Vagina (tissue), 2 donors: ENCODE measurements at regions not wholly inside any gene's neighbourhood (a gene's known extent, or its start where the extent isn't known, plus 50 kb on each side); places are given as distances from the start of the nearest gene placed in this dataset.

Experiments used
- DNase-seq, 2 donors: peaks; one replicate each; pipeline ENCODE4 v3.0.0-alpha.2; 2017; ENCODE audit errors: extremely low spot score in 2 of 2
- H3K27ac ChIP-seq: fragments of 200-600 bp; sonication (generic); one replicate; pipeline ENCODE4 v1.5.1; 2019
- H3K27me3 ChIP-seq: fragments of 200-600 bp; sonication (generic); one replicate; pipeline ENCODE4 v1.5.1; 2019
- H3K36me3 ChIP-seq, 2 donors: fragments of 200-600 bp; sonication (generic); one replicate each; pipeline ENCODE4 v1.5.1; 2017 to 2019
- H3K4me1 ChIP-seq: fragments of 200-600 bp; sonication (generic); one replicate; pipeline ENCODE4 v1.5.1; 2019
- H3K4me3 ChIP-seq, 2 donors: fragments of 200-600 bp; sonication (generic); 1 replicate in 1 of 2; 2 replicates in 1 of 2; pipeline ENCODE4 v1.5.1; 2016 to 2019
- H3K9me3 ChIP-seq: fragments of 200-600 bp; sonication (generic); one replicate; pipeline ENCODE4 v1.5.1; 2019
- CTCF ChIP-seq, 3 experiments: fragments of 450-650 bp in 2 of 3; fragments of 200-600 bp in 1 of 3; sonication (generic) in 1 of 3; IDR thresholded peaks; one replicate each; pipeline ENCODE4 v1.5.1; 2017 to 2019; ENCODE audit warnings: antibody characterized with exemption in 3 of 3, mild to moderate bottlenecking in 2 of 3, moderate library complexity in 2 of 3
- POLR2A ChIP-seq, 2 donors: fragments of 450-650 bp; IDR thresholded peaks; one replicate each; pipeline ENCODE4 v1.6.1; 2017; ENCODE audit warnings: antibody characterized with exemption in 2 of 2, mild to moderate bottlenecking in 2 of 2, moderate library complexity in 2 of 2
- POLR2AphosphoS5 ChIP-seq, 2 donors: sonication (generic); formaldehyde crosslinking; IDR thresholded peaks; one replicate each; pipeline ENCODE4 v1.9.0; 2017; ENCODE audit warnings: antibody characterized with exemption in 2 of 2, mild to moderate bottlenecking in 2 of 2, low read depth in 1 of 2; ENCODE audit not compliant: insufficient read depth in 1 of 2
- intact Hi-C: fragments of 100-400 bp; cut with DNase I; formaldehyde crosslinking; loops from one replicate; pipeline ENCODE4 v1.15.1; 2023

GRCh38 chr13:67318860-67319259, 88.7 kb upstream of the PCDH9 start:
- TF ChIP-seq POLR2A (IDR thresholded peaks at IDR 0.05) (no peak), CTCF (IDR thresholded peaks at IDR 0.05) (no peak)
- no peaks in the 10 kb centered on the region for H3K27me3 ChIP-seq
- no peaks in the 10 kb centered on the region for H3K36me3 ChIP-seq
- intact Hi-C loops = no loop called here
- H3K9me3 ChIP-seq = no peaks in the 10 kb centered on the region
- no peak for DNase-seq
- H3K4me3 ChIP-seq = no peak overlapping the region
- no peaks in the 10 kb centered on the region for H3K4me1 ChIP-seq
- H3K27ac ChIP-seq = no peak overlapping the region

- Histone ChIP-seq H3K27me3 (no peaks in the 10 kb centered on the region), H3K4me3 (no peak overlapping the region), H3K4me1 (no peaks in the 10 kb centered on the region), H3K27ac (no peak overlapping the region), H3K9me3 (no peaks in the 10 kb centered on the region), H3K36me3 (no peaks in the 10 kb centered on the region)
- DNase-seq = no peak
- intact Hi-C loops = no loop called here
- TF ChIP-seq CTCF (IDR thresholded peaks at IDR 0.05) (no peak), POLR2A (IDR thresholded peaks at IDR 0.05) (no peak), POLR2AphosphoS5 (IDR thresholded peaks at IDR 0.05; ENCODE audit: insufficient read depth in 1 of 2, low read depth in 1 of 2) (no peak)
Observed at GRCh38 chr13:67318398-67318797, 88.3 kb upstream of the PCDH9 start.

- H3K4me3 ChIP-seq = no peak overlapping the region
- H3K4me1 ChIP-seq = no peaks in the 10 kb centered on the region
- intact Hi-C loops = no loop called here
- no peak overlapping the region for H3K27ac ChIP-seq
- no peaks in the 10 kb centered on the region for H3K36me3 ChIP-seq
- no peak for DNase-seq
- no peaks in the 10 kb centered on the region for H3K27me3 ChIP-seq
- no peaks in the 10 kb centered on the region for H3K9me3 ChIP-seq
- TF ChIP-seq CTCF (IDR thresholded peaks at IDR 0.05) (no peak), POLR2AphosphoS5 (IDR thresholded peaks at IDR 0.05; ENCODE audit: insufficient read depth in 1 of 2, low read depth in 1 of 2) (no peak)
Observed at GRCh38 chr13:67314405-67314804, 84.3 kb upstream of the PCDH9 start.

- H3K27ac ChIP-seq = no peak overlapping the region
- intact Hi-C loops = no loop called here
- no peaks in the 10 kb centered on the region for H3K27me3 ChIP-seq
- H3K36me3 ChIP-seq = no peaks in the 10 kb centered on the region
- no peak for DNase-seq
- H3K4me3 ChIP-seq = no peak overlapping the region
- H3K4me1 ChIP-seq = no peaks in the 10 kb centered on the region
- no peaks in the 10 kb centered on the region for H3K9me3 ChIP-seq
- no peak for TF ChIP-seq CTCF (IDR thresholded peaks at IDR 0.05)
- no peak for TF ChIP-seq POLR2A (IDR thresholded peaks at IDR 0.05)
- TF ChIP-seq POLR2AphosphoS5 (IDR thresholded peaks at IDR 0.05; ENCODE audit: insufficient read depth in 1 of 2, low read depth in 1 of 2) = no peak
Observed at GRCh38 chr13:67308004-67308772, 78.1 kb upstream of the PCDH9 start.

GRCh38 chr13:67306742-67307141, 76.6 kb upstream of the PCDH9 start:
- Histone ChIP-seq H3K27me3 (no peaks in the 10 kb centered on the region), H3K4me3 (no peak overlapping the region), H3K27ac (no peak overlapping the region), H3K36me3 (no peaks in the 10 kb centered on the region), H3K9me3 (no peaks in the 10 kb centered on the region), H3K4me1 (no peaks in the 10 kb centered on the region)
- no peak for DNase-seq
- no peak for TF ChIP-seq POLR2AphosphoS5 (IDR thresholded peaks at IDR 0.05; ENCODE audit: insufficient read depth in 1 of 2, low read depth in 1 of 2)
- no peak for TF ChIP-seq POLR2A (IDR thresholded peaks at IDR 0.05)
- TF ChIP-seq CTCF (IDR thresholded peaks at IDR 0.05) = no peak
- intact Hi-C loops = no loop called here
